GM06990 (cell line): ENCODE measurements at regions not wholly inside any gene's neighbourhood (a gene's known extent, or its start where the extent isn't known, plus 50 kb on each side); places are given as distances from the start of the nearest gene placed in this dataset.

Experiments
- DNase-seq: peaks from one replicate; pipeline ENCODE4 v3.0.0-alpha.2; 2011; ENCODE audit not compliant: insufficient read length; ENCODE audit errors: extremely low read depth
- H3K27me3 ChIP-seq: replicated peaks from 2 replicates; pipeline ENCODE4 v1.6.0; 2011; ENCODE audit warnings: low read length; ENCODE audit not compliant: control insufficient read depth, insufficient read depth
- H3K36me3 ChIP-seq: 2 replicates; pipeline ENCODE4 v1.5.1; 2011; ENCODE audit warnings: low read length; ENCODE audit not compliant: control insufficient read depth, insufficient read depth
- H3K4me3 ChIP-seq: replicated peaks from 2 replicates; pipeline ENCODE4 v1.5.1; 2011; ENCODE audit warnings: low read depth, mild to moderate bottlenecking, control low read depth, low read length
- TF ChIP-seq, protein P1 (sequence below): IDR thresholded peaks from 2 replicates; pipeline ENCODE4 v1.5.1; 2011; ENCODE audit warnings: low read length, control low read depth, mild to moderate bottlenecking, inconsistent platforms; ENCODE audit not compliant: insufficient read depth, poor library complexity, severe bottlenecking

GRCh38 chr1:103367186-103367585 is 158.3 kb upstream of the RNPC3 start:
- TF ChIP-seq, protein P1, sequence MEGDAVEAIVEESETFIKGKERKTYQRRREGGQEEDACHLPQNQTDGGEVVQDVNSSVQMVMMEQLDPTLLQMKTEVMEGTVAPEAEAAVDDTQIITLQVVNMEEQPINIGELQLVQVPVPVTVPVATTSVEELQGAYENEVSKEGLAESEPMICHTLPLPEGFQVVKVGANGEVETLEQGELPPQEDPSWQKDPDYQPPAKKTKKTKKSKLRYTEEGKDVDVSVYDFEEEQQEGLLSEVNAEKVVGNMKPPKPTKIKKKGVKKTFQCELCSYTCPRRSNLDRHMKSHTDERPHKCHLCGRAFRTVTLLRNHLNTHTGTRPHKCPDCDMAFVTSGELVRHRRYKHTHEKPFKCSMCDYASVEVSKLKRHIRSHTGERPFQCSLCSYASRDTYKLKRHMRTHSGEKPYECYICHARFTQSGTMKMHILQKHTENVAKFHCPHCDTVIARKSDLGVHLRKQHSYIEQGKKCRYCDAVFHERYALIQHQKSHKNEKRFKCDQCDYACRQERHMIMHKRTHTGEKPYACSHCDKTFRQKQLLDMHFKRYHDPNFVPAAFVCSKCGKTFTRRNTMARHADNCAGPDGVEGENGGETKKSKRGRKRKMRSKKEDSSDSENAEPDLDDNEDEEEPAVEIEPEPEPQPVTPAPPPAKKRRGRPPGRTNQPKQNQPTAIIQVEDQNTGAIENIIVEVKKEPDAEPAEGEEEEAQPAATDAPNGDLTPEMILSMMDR = no peak
- no peaks in the 10 kb centered on the region for H3K27me3 ChIP-seq
- H3K4me3 ChIP-seq = no peak overlapping the region
- no peaks in the 10 kb centered on the region for H3K36me3 ChIP-seq
- DNase-seq = no peak

GRCh38 chr1:103365860-103366569 is 159.5 kb upstream of the RNPC3 start:
- H3K27me3 ChIP-seq = no peaks in the 10 kb centered on the region
- H3K4me3 ChIP-seq = no peak overlapping the region
- TF ChIP-seq, protein P1 = no peak
- DNase-seq = no peak
- H3K36me3 ChIP-seq = no peaks in the 10 kb centered on the region

DNA sequence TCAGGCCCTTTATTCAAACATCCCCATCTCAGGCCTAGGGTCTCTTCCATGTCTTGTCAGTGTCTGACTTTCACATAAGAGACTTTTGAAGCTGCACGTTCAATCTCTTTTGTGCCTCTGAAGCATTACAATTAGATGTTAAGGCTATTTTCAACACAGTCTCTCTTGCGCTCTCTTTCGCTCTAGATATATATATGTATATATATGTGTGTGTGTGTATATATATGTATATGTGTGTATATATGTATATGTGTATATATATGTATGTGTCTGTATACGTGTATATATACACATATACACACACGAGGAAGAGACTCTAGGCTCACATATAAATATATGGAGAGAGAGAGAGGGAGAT is 162.5 kb upstream of the RNPC3 start:
- no peaks in the 10 kb centered on the region for H3K27me3 ChIP-seq
- no peak overlapping the region for H3K4me3 ChIP-seq
- DNase-seq = no peak
- TF ChIP-seq, protein P1 = no peak
- no peaks in the 10 kb centered on the region for H3K36me3 ChIP-seq

GRCh38 chr1:103362348-103363007 is 163.0 kb upstream of the RNPC3 start:
- TF ChIP-seq, protein P1 = no peak
- no peak for DNase-seq
- Histone ChIP-seq H3K27me3 (no peaks in the 10 kb centered on the region), H3K4me3 (no peak overlapping the region), H3K36me3 (no peaks in the 10 kb centered on the region)

GRCh38 chr1:103353391-103353790 is 172.1 kb upstream of the RNPC3 start:
- TF ChIP-seq, protein P1 = no peak
- H3K27me3 ChIP-seq = no peaks in the 10 kb centered on the region
- H3K36me3 ChIP-seq = no peaks in the 10 kb centered on the region
- no peak overlapping the region for H3K4me3 ChIP-seq
- DNase-seq = no peak
